ENCODE measurements at regions not wholly inside any gene's neighbourhood (a gene's known extent, or its start where the extent isn't known, plus 50 kb on each side); places are given as distances from the start of the nearest gene placed in this dataset.

- no peak for TF ChIP-seq CTCF (IDR thresholded peaks at IDR 0.05; ENCODE audit: low read length, missing control alignments)
- DNase-seq (ENCODE audit: low read depth), result no peak
Observed at GRCh38 chr10:129375912-129376311, 91.1 kb upstream of the MGMT start.

DNA sequence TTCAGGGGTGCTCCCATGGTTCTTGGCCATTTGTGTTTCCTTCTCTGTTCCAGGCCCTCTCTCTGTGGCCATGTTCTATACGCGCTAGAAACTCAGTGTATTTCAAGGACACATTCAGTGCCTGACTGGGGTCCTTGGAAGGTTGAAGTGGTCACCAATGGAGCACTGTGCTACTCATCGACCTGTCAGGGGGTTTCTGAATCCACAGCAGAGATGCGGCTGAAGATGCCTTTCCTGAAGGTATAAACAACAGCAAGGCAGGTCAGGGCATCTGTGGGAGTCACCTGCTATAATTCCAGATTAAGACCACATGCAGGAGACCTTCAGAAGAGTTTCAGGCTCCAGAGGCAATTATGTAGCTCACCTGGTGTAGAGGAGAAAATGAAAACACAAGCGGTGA, 86.8 kb upstream of the MGMT start:
- no peak for DNase-seq (ENCODE audit: low read depth)
- H3K4me3 ChIP-seq (replicated peaks; ENCODE audit: low read depth, low read length), result no peak overlapping the region
- TF ChIP-seq CTCF (IDR thresholded peaks at IDR 0.05; ENCODE audit: low read length, missing control alignments), result no peak

More at GRCh38 chr10:129375912-129376311, 91.1 kb upstream of the MGMT start:
- no peak overlapping the region for H3K4me3 ChIP-seq (replicated peaks; ENCODE audit: low read depth, low read length)

- no peak overlapping the region for H3K4me3 ChIP-seq (replicated peaks; ENCODE audit: low read depth, low read length)
- no peak for TF ChIP-seq CTCF (IDR thresholded peaks at IDR 0.05; ENCODE audit: low read length, missing control alignments)
Observed at GRCh38 chr10:129381741-129382140, 85.3 kb upstream of the MGMT start.

DNA sequence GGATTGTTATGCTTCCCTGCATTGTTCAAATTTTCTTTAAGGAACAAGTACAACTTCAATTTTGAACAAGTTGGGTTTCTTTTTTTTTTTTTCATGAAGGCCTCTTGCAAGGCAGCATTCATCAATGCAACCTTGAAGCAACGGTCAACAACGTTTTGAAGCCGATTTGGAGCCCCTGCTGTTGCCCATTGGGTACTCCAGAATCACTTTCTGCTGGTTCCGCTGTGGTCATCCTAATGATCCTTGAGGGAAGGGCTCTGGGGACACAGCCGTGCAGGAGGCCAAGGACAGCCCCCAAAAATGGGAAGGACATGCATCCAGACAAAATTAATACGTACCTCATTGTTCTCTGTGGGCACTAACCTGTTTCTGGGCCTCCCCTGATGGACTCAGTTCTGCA, 84.6 kb upstream of the MGMT start:
- H3K4me3 ChIP-seq (replicated peaks; ENCODE audit: low read depth, low read length), result no peak overlapping the region
- no peak for TF ChIP-seq CTCF (IDR thresholded peaks at IDR 0.05; ENCODE audit: low read length, missing control alignments)
- no peak for DNase-seq (ENCODE audit: low read depth)

More at GRCh38 chr10:129381741-129382140, 85.3 kb upstream of the MGMT start:
- no peak for DNase-seq (ENCODE audit: low read depth)

GRCh38 chr10:129383651-129384050, 83.4 kb upstream of the MGMT start:
- DNase-seq (ENCODE audit: low read depth), result no peak
- no peak for TF ChIP-seq CTCF (IDR thresholded peaks at IDR 0.05; ENCODE audit: low read length, missing control alignments)
- no peak overlapping the region for H3K4me3 ChIP-seq (replicated peaks; ENCODE audit: low read depth, low read length)

DNA sequence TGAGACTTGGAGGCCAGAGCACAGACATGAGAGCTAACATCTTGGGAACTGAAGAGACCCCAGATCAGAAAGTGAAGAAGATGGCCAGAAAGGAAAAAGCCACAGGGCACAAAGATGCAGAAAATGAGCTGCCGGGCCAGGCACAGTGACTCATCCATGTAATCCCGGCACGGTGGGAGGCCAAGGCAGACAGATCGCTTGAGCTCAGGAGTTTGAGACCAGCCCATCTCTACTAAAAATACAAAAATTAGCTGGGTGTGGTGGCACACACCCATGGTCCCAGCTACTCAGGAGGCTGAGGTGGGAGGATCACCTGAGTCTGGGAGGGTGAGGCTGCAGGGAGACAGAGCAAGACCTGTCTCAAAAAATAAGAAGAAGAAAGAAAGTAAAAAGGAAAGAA, 81.4 kb upstream of the MGMT start:
- TF ChIP-seq CTCF (IDR thresholded peaks at IDR 0.05; ENCODE audit: low read length, missing control alignments), result no peak
- no peak overlapping the region for H3K4me3 ChIP-seq (replicated peaks; ENCODE audit: low read depth, low read length)
- no peak for DNase-seq (ENCODE audit: low read depth)

GRCh38 chr10:129386415-129387257, 80.4 kb upstream of the MGMT start:
- H3K4me3 ChIP-seq (replicated peaks; ENCODE audit: low read depth, low read length), result no peak overlapping the region
- TF ChIP-seq CTCF (IDR thresholded peaks at IDR 0.05; ENCODE audit: low read length, missing control alignments), result no peak
- DNase-seq (ENCODE audit: low read depth), result no peak

Measured in fibroblast of pulmonary artery (primary cell).